ENCODE measurements at regions not wholly inside any gene's neighbourhood (a gene's known extent, or its start where the extent isn't known, plus 50 kb on each side); places are given as distances from the start of the nearest gene placed in this dataset.

DNA sequence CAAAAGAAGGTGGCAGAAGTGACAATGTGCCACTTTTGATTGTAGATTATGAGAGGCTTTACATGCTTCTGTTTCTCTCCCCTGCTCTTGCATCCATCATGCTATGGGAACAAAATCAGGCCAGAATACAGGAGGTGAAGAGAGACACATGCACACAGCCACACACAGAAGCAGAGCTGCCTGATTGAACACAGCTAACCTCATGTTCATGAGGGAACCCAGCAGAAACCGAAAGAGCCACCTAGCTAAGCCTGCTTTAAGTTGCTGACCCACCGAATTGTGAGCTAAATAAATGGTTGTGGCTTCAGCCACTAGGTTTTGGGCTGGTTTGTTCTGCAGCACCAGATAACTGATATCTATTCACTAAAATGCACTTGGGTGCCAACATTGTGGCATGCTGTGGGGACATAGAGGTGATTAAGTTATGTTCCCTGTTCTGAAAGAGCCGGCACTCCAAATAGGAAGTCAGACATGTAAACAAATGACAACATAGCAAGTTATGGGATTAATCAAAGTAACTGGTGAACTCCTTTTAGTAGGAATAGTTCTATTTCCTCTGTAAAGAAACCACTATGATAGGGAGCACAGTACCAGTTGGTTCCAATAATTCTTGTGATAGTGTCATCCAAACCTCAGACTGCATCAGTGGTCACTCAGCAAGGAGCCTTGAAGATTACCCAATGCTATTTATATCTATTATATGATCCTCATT, 93.6 kb upstream of the TNC start (continued):
- TF ChIP-seq SMC3 (IDR thresholded peaks at IDR 0.05; ENCODE audit: low read depth, low read length) (no peak), FOXJ3 (CRISPR knock-in tag; IDR thresholded peaks at IDR 0.05) (no peak), NFIC (IDR thresholded peaks at IDR 0.05; ENCODE audit: borderline replicate concordance) (peak; percentile 43; the same call in 1 of the 2 replicates), NRF1 (IDR thresholded peaks at IDR 0.05; ENCODE audit: low read depth, low read length) (no peak)
- TF ChIP-seq, protein P1, sequence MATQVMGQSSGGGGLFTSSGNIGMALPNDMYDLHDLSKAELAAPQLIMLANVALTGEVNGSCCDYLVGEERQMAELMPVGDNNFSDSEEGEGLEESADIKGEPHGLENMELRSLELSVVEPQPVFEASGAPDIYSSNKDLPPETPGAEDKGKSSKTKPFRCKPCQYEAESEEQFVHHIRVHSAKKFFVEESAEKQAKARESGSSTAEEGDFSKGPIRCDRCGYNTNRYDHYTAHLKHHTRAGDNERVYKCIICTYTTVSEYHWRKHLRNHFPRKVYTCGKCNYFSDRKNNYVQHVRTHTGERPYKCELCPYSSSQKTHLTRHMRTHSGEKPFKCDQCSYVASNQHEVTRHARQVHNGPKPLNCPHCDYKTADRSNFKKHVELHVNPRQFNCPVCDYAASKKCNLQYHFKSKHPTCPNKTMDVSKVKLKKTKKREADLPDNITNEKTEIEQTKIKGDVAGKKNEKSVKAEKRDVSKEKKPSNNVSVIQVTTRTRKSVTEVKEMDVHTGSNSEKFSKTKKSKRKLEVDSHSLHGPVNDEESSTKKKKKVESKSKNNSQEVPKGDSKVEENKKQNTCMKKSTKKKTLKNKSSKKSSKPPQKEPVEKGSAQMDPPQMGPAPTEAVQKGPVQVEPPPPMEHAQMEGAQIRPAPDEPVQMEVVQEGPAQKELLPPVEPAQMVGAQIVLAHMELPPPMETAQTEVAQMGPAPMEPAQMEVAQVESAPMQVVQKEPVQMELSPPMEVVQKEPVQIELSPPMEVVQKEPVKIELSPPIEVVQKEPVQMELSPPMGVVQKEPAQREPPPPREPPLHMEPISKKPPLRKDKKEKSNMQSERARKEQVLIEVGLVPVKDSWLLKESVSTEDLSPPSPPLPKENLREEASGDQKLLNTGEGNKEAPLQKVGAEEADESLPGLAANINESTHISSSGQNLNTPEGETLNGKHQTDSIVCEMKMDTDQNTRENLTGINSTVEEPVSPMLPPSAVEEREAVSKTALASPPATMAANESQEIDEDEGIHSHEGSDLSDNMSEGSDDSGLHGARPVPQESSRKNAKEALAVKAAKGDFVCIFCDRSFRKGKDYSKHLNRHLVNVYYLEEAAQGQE (IDR thresholded peaks at IDR 0.05; ENCODE audit: low read depth, low read length): no peak
- TF ChIP-seq, protein P2, sequence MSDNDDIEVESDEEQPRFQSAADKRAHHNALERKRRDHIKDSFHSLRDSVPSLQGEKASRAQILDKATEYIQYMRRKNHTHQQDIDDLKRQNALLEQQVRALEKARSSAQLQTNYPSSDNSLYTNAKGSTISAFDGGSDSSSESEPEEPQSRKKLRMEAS (IDR thresholded peaks at IDR 0.05; ENCODE audit: low read depth): no peak

DNA sequence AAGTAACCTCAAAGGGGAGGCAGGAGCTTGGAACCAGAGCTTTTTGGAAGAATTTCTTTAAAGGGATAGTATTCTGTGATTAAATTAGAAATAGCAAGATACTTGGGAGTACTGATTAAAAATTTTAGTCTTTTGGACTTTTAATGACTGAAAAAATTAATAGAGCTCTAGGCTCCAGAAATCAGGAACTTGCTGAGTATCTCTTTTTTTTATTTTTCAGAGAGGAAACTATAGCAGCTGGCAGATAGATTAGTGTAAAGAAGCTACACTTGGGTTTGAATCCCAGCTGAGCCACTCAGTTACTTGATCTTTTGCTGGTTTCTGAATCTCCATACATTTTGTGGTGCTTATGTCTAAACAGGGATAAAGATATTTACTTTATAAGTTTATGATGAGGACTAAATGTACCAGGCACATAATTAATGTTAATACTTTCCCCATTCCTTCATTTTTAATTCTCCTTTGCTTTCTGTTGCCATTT, 94.2 kb upstream of the TNC start:
- H3K4me1 ChIP-seq (ENCODE audit: control insufficient read depth in 1 of 2, insufficient read depth in 2 of 2, low read depth in 1 of 2, low read length in 1 of 2): peaks cover 11 to 38% of the 10 kb centered on the region in 2 experiments
- no peak overlapping the region for H2AFZ ChIP-seq (ENCODE audit: low read depth)
- peak overlapping the region; percentile 28 to 47; a peak in 3 of 4 replicates for H3K27ac ChIP-seq (ENCODE audit: low read depth in 2 of 2, low read length in 1 of 2)
- no peaks in the 10 kb centered on the region for H3K36me3 ChIP-seq (replicated peaks in 1 of 2; ENCODE audit: control insufficient read depth in 1 of 2, insufficient read depth in 2 of 2, low read length in 1 of 2)
- no peak overlapping the region for H3K4me2 ChIP-seq
- no peaks in the 10 kb centered on the region for H4K20me1 ChIP-seq (ENCODE audit: insufficient read depth)
- H3F3A ChIP-seq (replicated peaks; ENCODE audit: insufficient read depth): peaks cover 30% of the 10 kb centered on the region
- H3K9me2 ChIP-seq: no peaks in the 10 kb centered on the region
- no peak for TF ChIP-seq JUND (IDR thresholded peaks at IDR 0.05)
- no peak for TF ChIP-seq GABPA (IDR thresholded peaks at IDR 0.05; ENCODE audit: low read depth)
- TF ChIP-seq, protein P3, sequence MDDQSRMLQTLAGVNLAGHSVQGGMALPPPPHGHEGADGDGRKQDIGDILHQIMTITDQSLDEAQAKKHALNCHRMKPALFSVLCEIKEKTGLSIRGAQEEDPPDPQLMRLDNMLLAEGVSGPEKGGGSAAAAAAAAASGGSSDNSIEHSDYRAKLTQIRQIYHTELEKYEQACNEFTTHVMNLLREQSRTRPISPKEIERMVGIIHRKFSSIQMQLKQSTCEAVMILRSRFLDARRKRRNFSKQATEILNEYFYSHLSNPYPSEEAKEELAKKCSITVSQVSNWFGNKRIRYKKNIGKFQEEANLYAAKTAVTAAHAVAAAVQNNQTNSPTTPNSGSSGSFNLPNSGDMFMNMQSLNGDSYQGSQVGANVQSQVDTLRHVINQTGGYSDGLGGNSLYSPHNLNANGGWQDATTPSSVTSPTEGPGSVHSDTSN (IDR thresholded peaks at IDR 0.05): no peak
- TF ChIP-seq SMC3 (IDR thresholded peaks at IDR 0.05; ENCODE audit: low read depth, low read length): no peak
- no peak for TF ChIP-seq FOSL2 (IDR thresholded peaks at IDR 0.05; ENCODE audit: borderline replicate concordance, low read depth)
- TF ChIP-seq CHD2 (IDR thresholded peaks at IDR 0.05; ENCODE audit: low read length, partially characterized antibody): no peak
- no peak for TF ChIP-seq ELF1 (IDR thresholded peaks at IDR 0.05)
- TF ChIP-seq, protein P4, sequence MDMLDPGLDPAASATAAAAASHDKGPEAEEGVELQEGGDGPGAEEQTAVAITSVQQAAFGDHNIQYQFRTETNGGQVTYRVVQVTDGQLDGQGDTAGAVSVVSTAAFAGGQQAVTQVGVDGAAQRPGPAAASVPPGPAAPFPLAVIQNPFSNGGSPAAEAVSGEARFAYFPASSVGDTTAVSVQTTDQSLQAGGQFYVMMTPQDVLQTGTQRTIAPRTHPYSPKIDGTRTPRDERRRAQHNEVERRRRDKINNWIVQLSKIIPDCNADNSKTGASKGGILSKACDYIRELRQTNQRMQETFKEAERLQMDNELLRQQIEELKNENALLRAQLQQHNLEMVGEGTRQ (IDR thresholded peaks at IDR 0.05; ENCODE audit: borderline replicate concordance, low read depth, low read length): no peak
- TF ChIP-seq MXI1 (IDR thresholded peaks at IDR 0.05; ENCODE audit: low read depth, low read length): no peak
- TF ChIP-seq RXRA (IDR thresholded peaks at IDR 0.05; ENCODE audit: borderline replicate concordance, low read depth): no peak
- TF ChIP-seq EP300 (IDR thresholded peaks at IDR 0.05; ENCODE audit: borderline replicate concordance in 1 of 2, low read depth in 1 of 2, low read length in 1 of 2): no peak
- TF ChIP-seq YY1 (IDR thresholded peaks at IDR 0.05; ENCODE audit: low read depth): no peak
- TF ChIP-seq FOXJ3 (CRISPR knock-in tag; IDR thresholded peaks at IDR 0.05): no peak
- TF ChIP-seq POLR2AphosphoS5 (IDR thresholded peaks at IDR 0.05; ENCODE audit: low read depth, low read length): no peak
- no peak for TF ChIP-seq SIN3A (IDR thresholded peaks at IDR 0.05; ENCODE audit: borderline replicate concordance, low read depth, low read length)
- TF ChIP-seq, protein P2 (IDR thresholded peaks at IDR 0.05; ENCODE audit: low read depth): no peak
- no peak for TF ChIP-seq NFIC (IDR thresholded peaks at IDR 0.05; ENCODE audit: borderline replicate concordance)
- TF ChIP-seq NRF1 (IDR thresholded peaks at IDR 0.05; ENCODE audit: low read depth, low read length): no peak
- no peak for TF ChIP-seq FOXM1 (IDR thresholded peaks at IDR 0.05; ENCODE audit: low read depth)
- TF ChIP-seq, protein P5, sequence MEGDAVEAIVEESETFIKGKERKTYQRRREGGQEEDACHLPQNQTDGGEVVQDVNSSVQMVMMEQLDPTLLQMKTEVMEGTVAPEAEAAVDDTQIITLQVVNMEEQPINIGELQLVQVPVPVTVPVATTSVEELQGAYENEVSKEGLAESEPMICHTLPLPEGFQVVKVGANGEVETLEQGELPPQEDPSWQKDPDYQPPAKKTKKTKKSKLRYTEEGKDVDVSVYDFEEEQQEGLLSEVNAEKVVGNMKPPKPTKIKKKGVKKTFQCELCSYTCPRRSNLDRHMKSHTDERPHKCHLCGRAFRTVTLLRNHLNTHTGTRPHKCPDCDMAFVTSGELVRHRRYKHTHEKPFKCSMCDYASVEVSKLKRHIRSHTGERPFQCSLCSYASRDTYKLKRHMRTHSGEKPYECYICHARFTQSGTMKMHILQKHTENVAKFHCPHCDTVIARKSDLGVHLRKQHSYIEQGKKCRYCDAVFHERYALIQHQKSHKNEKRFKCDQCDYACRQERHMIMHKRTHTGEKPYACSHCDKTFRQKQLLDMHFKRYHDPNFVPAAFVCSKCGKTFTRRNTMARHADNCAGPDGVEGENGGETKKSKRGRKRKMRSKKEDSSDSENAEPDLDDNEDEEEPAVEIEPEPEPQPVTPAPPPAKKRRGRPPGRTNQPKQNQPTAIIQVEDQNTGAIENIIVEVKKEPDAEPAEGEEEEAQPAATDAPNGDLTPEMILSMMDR (IDR thresholded peaks at IDR 0.05): no peak
- no peaks in the 10 kb centered on the region for H3K27me3 ChIP-seq (ENCODE audit: insufficient read depth)
- ChIA-PET POLR2A (no interaction called here), CTCF (no interaction called here)
- DNase-seq: no peak
- no peaks in the 10 kb centered on the region for H3K9me3 ChIP-seq
- H3K79me2 ChIP-seq (ENCODE audit: insufficient read depth): no peaks in the 10 kb centered on the region
- no peak overlapping the region for H3K9ac ChIP-seq
- H3K4me3 ChIP-seq (ENCODE audit: low read depth in 2 of 2, low read length in 1 of 2): no peak overlapping the region

Measured in SK-N-SH (cell line).